ENCODE measurements at regions not wholly inside any gene's neighbourhood (a gene's known extent, or its start where the extent isn't known, plus 50 kb on each side); places are given as distances from the start of the nearest gene placed in this dataset.

GRCh38 chr5:12335938-12336337 lies 431.7 kb upstream of the CTNND2 start:
- DNase-seq (ENCODE audit: unreplicated experiment), result no peak
- no TSS peak for BruUV-seq (replicated peaks)
- H3K27me3 Mint-ChIP-seq (ENCODE audit: insufficient read depth, unreplicated experiment), result no peaks in the 10 kb centered on the region
- H3K36me3 Mint-ChIP-seq (ENCODE audit: insufficient read depth, unreplicated experiment), result no peaks in the 10 kb centered on the region
- TF ChIP-seq CTCF (IDR thresholded peaks at IDR 0.05; ENCODE audit: unreplicated experiment), result no peak
- H3K4me1 Mint-ChIP-seq (ENCODE audit: insufficient read depth, unreplicated experiment), result no peaks in the 10 kb centered on the region
- CTCF ChIA-PET, result interaction anchor here (0.7 kb wide), 1 partner anchor 1096 kb away, joined by 3 read pairs; no protein-coding TSS in a partner anchor
- H3K27ac Mint-ChIP-seq (ENCODE audit: low read depth, unreplicated experiment), result no peak overlapping the region
- H3K9me3 Mint-ChIP-seq (ENCODE audit: unreplicated experiment), result peaks cover 7% of the 10 kb centered on the region
- POLR2A ChIA-PET, result no interaction called here
- H3K4me3 Mint-ChIP-seq (ENCODE audit: unreplicated experiment), result no peak overlapping the region
- intact Hi-C loops (cut with micrococcal nuclease), result no loop called here

DNA sequence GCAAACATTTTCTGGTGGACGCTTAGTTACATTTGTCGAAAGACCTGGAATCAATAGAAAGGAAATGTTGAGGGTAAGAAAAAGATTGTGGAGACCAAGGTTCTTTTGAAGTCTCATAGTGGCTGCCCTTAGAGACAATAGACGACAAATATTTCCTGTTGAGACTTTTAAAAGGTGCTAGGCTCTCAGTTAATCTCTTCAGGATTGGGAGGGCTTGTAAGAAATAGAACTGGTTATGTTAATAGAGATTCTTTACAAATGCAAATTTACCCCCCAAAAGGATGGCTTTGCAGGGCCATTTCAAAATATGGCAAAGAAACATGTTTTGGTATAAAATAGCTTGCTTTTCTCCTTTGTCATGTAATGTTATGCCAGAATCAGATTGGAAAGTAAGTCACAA lies 428.2 kb upstream of the CTNND2 start:
- intact Hi-C loops (cut with micrococcal nuclease), result no loop called here

GRCh38 chr5:12330993-12331588 lies 426.8 kb upstream of the CTNND2 start:
- Mint-ChIP-seq H3K9me3 (ENCODE audit: unreplicated experiment) (peaks cover 18% of the 10 kb centered on the region), H3K27ac (ENCODE audit: low read depth, unreplicated experiment) (no peak overlapping the region), H3K36me3 (ENCODE audit: insufficient read depth, unreplicated experiment) (no peaks in the 10 kb centered on the region), H3K27me3 (ENCODE audit: insufficient read depth, unreplicated experiment) (no peaks in the 10 kb centered on the region), H3K4me3 (ENCODE audit: unreplicated experiment) (no peak overlapping the region), H3K4me1 (ENCODE audit: insufficient read depth, unreplicated experiment) (no peaks in the 10 kb centered on the region)
- intact Hi-C loops (cut with micrococcal nuclease), result no loop called here
- no peak for DNase-seq (ENCODE audit: unreplicated experiment)
- TF ChIP-seq CTCF (IDR thresholded peaks at IDR 0.05; ENCODE audit: unreplicated experiment), result no peak
- POLR2A ChIA-PET, result no interaction called here
- no TSS peak for BruUV-seq (replicated peaks)
- CTCF ChIA-PET, result no interaction called here

More for the DNA sequence above, 428.2 kb upstream of the CTNND2 start:
- POLR2A ChIA-PET, result no interaction called here
- H3K27ac Mint-ChIP-seq (ENCODE audit: low read depth, unreplicated experiment), result no peak overlapping the region
- DNase-seq (ENCODE audit: unreplicated experiment), result no peak
- BruUV-seq (replicated peaks), result no TSS peak
- H3K36me3 Mint-ChIP-seq (ENCODE audit: insufficient read depth, unreplicated experiment), result no peaks in the 10 kb centered on the region
- no peaks in the 10 kb centered on the region for H3K4me1 Mint-ChIP-seq (ENCODE audit: insufficient read depth, unreplicated experiment)
- TF ChIP-seq CTCF (IDR thresholded peaks at IDR 0.05; ENCODE audit: unreplicated experiment), result no peak
- no peak overlapping the region for H3K4me3 Mint-ChIP-seq (ENCODE audit: unreplicated experiment)
- H3K9me3 Mint-ChIP-seq (ENCODE audit: unreplicated experiment), result peaks cover 9% of the 10 kb centered on the region
- CTCF ChIA-PET, result no interaction called here
- no peaks in the 10 kb centered on the region for H3K27me3 Mint-ChIP-seq (ENCODE audit: insufficient read depth, unreplicated experiment)

GRCh38 chr5:12330381-12330780 lies 426.1 kb upstream of the CTNND2 start:
- peaks cover 18% of the 10 kb centered on the region for H3K9me3 Mint-ChIP-seq (ENCODE audit: unreplicated experiment)
- no peak for TF ChIP-seq CTCF (IDR thresholded peaks at IDR 0.05; ENCODE audit: unreplicated experiment)
- H3K36me3 Mint-ChIP-seq (ENCODE audit: insufficient read depth, unreplicated experiment), result no peaks in the 10 kb centered on the region
- POLR2A ChIA-PET, result no interaction called here
- intact Hi-C loops (cut with micrococcal nuclease), result no loop called here
- CTCF ChIA-PET, result no interaction called here
- DNase-seq (ENCODE audit: unreplicated experiment), result no peak
- no peaks in the 10 kb centered on the region for H3K4me1 Mint-ChIP-seq (ENCODE audit: insufficient read depth, unreplicated experiment)
- H3K27me3 Mint-ChIP-seq (ENCODE audit: insufficient read depth, unreplicated experiment), result no peaks in the 10 kb centered on the region
- H3K27ac Mint-ChIP-seq (ENCODE audit: low read depth, unreplicated experiment), result no peak overlapping the region
- BruUV-seq (replicated peaks), result no TSS peak
- H3K4me3 Mint-ChIP-seq (ENCODE audit: unreplicated experiment), result no peak overlapping the region

Data from MCF 10A (cell line).